ENCODE measurements at regions not wholly inside any gene's neighbourhood (a gene's known extent, or its start where the extent isn't known, plus 50 kb on each side); places are given as distances from the start of the nearest gene placed in this dataset.
"Not testable (repeated sequence)": the region's sequence is repeated elsewhere in the genome, so short reads cannot be mapped to it uniquely, and the experiment has no call there.

- Histone ChIP-seq H2AK5ac (ENCODE audit: low read depth, low read length) (no peak overlapping the region), H3K27ac (replicated peaks; ENCODE audit: low read length) (no peak overlapping the region), H3K4ac (ENCODE audit: low read length) (no peak overlapping the region), H3K4me2 (ENCODE audit: insufficient read depth, low read length, poor library complexity, severe bottlenecking) (no peak overlapping the region), H3K9me3 (replicated peaks in 1 of 2; ENCODE audit: control insufficient read depth in 2 of 2, insufficient read depth in 1 of 2, low read depth in 1 of 2, low read length in 2 of 2) (no peaks in the 10 kb centered on the region), H3K79me1 (ENCODE audit: low read depth, low read length) (no peaks in the 10 kb centered on the region), H2BK12ac (ENCODE audit: low read length) (no peak overlapping the region), H2BK120ac (ENCODE audit: low read depth, low read length) (no peak overlapping the region), H2BK5ac (ENCODE audit: low read length) (no peak overlapping the region), H2BK15ac (ENCODE audit: low read length) (no peak overlapping the region), H3K27me3 (ENCODE audit: control insufficient read depth in 3 of 3, insufficient read depth in 3 of 3, low read depth in 1 of 3, low read length in 3 of 3) (peaks cover 0 to 8% (median 0%) of the 10 kb centered on the region in 3 experiments), H3K9ac (ENCODE audit: low read depth, low read length, poor library complexity) (no peak overlapping the region), H3K18ac (ENCODE audit: low read length) (no peak overlapping the region), H4K91ac (ENCODE audit: low read depth, low read length, poor library complexity) (no peak overlapping the region), H4K8ac (ENCODE audit: low read depth, low read length) (no peak overlapping the region), H3K4me3 (ENCODE audit: low read length in 2 of 2) (no peak overlapping the region), H3K14ac (ENCODE audit: low read length) (no peak overlapping the region), H3K4me1 (ENCODE audit: control insufficient read depth in 2 of 2, insufficient read depth in 1 of 2, low read depth in 1 of 2, low read length in 2 of 2) (peaks cover 0 to 5% of the 10 kb centered on the region in 2 donors), H3K23ac (ENCODE audit: low read depth, low read length, poor library complexity) (no peak overlapping the region), H2AFZ (ENCODE audit: low read length) (no peak overlapping the region), H3K36me3 (replicated peaks in 1 of 2; ENCODE audit: control insufficient read depth in 2 of 2, insufficient read depth in 2 of 2, low read length in 2 of 2) (no peaks in the 10 kb centered on the region)
- whole genome bisulfite sequencing, 2 donors (ENCODE audit: extremely low coverage in 2 of 2, insufficient read length in 2 of 2, insufficient replicate concordance in 1 of 2): no CpG with 5 or more reads among the region's 4 CpGs
- DNase-seq (ENCODE audit: low spot score): no peak
These were observed 67.3 kb upstream of the CREB3L1 start for GRCh38 chr11:46210133-46210636.

DNA sequence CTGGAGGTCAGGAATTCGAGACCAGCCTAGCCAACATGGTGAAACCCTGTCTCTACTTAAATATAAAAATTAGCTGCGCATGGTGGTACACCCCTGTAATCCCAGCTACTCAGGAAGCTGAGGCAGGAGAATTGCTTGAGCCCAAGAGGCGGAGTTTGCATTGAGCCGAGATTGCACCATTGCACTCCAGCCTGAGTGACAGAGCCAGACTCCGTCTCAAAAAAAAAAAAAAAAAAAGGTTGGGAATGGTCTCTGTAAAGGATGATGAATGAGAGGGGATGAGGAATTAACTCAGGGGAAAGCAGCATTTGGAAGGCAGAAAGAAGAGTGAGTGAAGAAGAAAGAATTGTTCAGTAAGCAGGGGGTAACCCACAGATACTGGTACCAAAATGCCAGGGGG is 67.8 kb upstream of the CREB3L1 start:
- not testable (repeated sequence) for DNase-seq (ENCODE audit: low spot score); H3K27me3 ChIP-seq (ENCODE audit: control insufficient read depth in 3 of 3, insufficient read depth in 3 of 3, low read depth in 1 of 3, low read length in 3 of 3); H3K36me3 ChIP-seq (replicated peaks in 1 of 2; ENCODE audit: control insufficient read depth in 2 of 2, insufficient read depth in 2 of 2, low read length in 2 of 2); H2BK5ac ChIP-seq (ENCODE audit: low read length); H3K4me1 ChIP-seq (ENCODE audit: control insufficient read depth in 2 of 2, insufficient read depth in 1 of 2, low read depth in 1 of 2, low read length in 2 of 2); H3K18ac ChIP-seq (ENCODE audit: low read length); H4K8ac ChIP-seq (ENCODE audit: low read depth, low read length); H3K4me2 ChIP-seq (ENCODE audit: insufficient read depth, low read length, poor library complexity, severe bottlenecking); H2AFZ ChIP-seq (ENCODE audit: low read length); H3K4me3 ChIP-seq (ENCODE audit: low read length in 2 of 2); H3K9me3 ChIP-seq (replicated peaks in 1 of 2; ENCODE audit: control insufficient read depth in 2 of 2, insufficient read depth in 1 of 2, low read depth in 1 of 2, low read length in 2 of 2); H3K9ac ChIP-seq (ENCODE audit: low read depth, low read length, poor library complexity); H4K91ac ChIP-seq (ENCODE audit: low read depth, low read length, poor library complexity); H3K27ac ChIP-seq (replicated peaks; ENCODE audit: low read length); H3K14ac ChIP-seq (ENCODE audit: low read length); H2BK120ac ChIP-seq (ENCODE audit: low read depth, low read length); H3K4ac ChIP-seq (ENCODE audit: low read length); H2AK5ac ChIP-seq (ENCODE audit: low read depth, low read length); H2BK12ac ChIP-seq (ENCODE audit: low read length); H2BK15ac ChIP-seq (ENCODE audit: low read length); H3K79me1 ChIP-seq (ENCODE audit: low read depth, low read length); H3K23ac ChIP-seq (ENCODE audit: low read depth, low read length, poor library complexity)
- WGBS, 2 donors (ENCODE audit: extremely low coverage in 2 of 2, insufficient read length in 2 of 2, insufficient replicate concordance in 1 of 2): no CpG with 5 or more reads among the region's 5 CpGs

- no peak overlapping the region for H2BK120ac ChIP-seq (ENCODE audit: low read depth, low read length)
- no peak overlapping the region for H2AFZ ChIP-seq (ENCODE audit: low read length)
- H2BK5ac ChIP-seq (ENCODE audit: low read length): no peak overlapping the region
- H3K23ac ChIP-seq (ENCODE audit: low read depth, low read length, poor library complexity): no peak overlapping the region
- H3K9ac ChIP-seq (ENCODE audit: low read depth, low read length, poor library complexity): no peak overlapping the region
- H3K4ac ChIP-seq (ENCODE audit: low read length): no peak overlapping the region
- peaks cover 0 to 5% of the 10 kb centered on the region in 2 donors for H3K4me1 ChIP-seq (ENCODE audit: control insufficient read depth in 2 of 2, insufficient read depth in 1 of 2, low read depth in 1 of 2, low read length in 2 of 2)
- H3K79me1 ChIP-seq (ENCODE audit: low read depth, low read length): no peaks in the 10 kb centered on the region
- no CpG with 5 or more reads among the region's 4 CpGs for WGBS, 2 donors (ENCODE audit: extremely low coverage in 2 of 2, insufficient read length in 2 of 2, insufficient replicate concordance in 1 of 2)
- no peaks in the 10 kb centered on the region for H3K36me3 ChIP-seq (replicated peaks in 1 of 2; ENCODE audit: control insufficient read depth in 2 of 2, insufficient read depth in 2 of 2, low read length in 2 of 2)
- no peak overlapping the region for H2AK5ac ChIP-seq (ENCODE audit: low read depth, low read length)
- H3K4me2 ChIP-seq (ENCODE audit: insufficient read depth, low read length, poor library complexity, severe bottlenecking): no peak overlapping the region
- no peak overlapping the region for H3K4me3 ChIP-seq (ENCODE audit: low read length in 2 of 2)
- no peak overlapping the region for H2BK12ac ChIP-seq (ENCODE audit: low read length)
- no peak overlapping the region for H2BK15ac ChIP-seq (ENCODE audit: low read length)
- DNase-seq (ENCODE audit: low spot score): no peak
- H3K27ac ChIP-seq (replicated peaks; ENCODE audit: low read length): no peak overlapping the region
- no peaks in the 10 kb centered on the region for H3K9me3 ChIP-seq (replicated peaks in 1 of 2; ENCODE audit: control insufficient read depth in 2 of 2, insufficient read depth in 1 of 2, low read depth in 1 of 2, low read length in 2 of 2)
- no peak overlapping the region for H3K18ac ChIP-seq (ENCODE audit: low read length)
- H4K91ac ChIP-seq (ENCODE audit: low read depth, low read length, poor library complexity): no peak overlapping the region
- no peak overlapping the region for H3K14ac ChIP-seq (ENCODE audit: low read length)
- H3K27me3 ChIP-seq (ENCODE audit: control insufficient read depth in 3 of 3, insufficient read depth in 3 of 3, low read depth in 1 of 3, low read length in 3 of 3): peaks cover 0 to 4% (median 0%) of the 10 kb centered on the region in 3 experiments
- H4K8ac ChIP-seq (ENCODE audit: low read depth, low read length): no peak overlapping the region
These were observed 68.7 kb upstream of the CREB3L1 start for GRCh38 chr11:46208803-46209202.

GRCh38 chr11:46207270-46207669 is 70.2 kb upstream of the CREB3L1 start:
- Histone ChIP-seq H3K4ac (ENCODE audit: low read length) (no peak overlapping the region), H3K79me1 (ENCODE audit: low read depth, low read length) (no peaks in the 10 kb centered on the region), H2BK5ac (ENCODE audit: low read length) (no peak overlapping the region), H3K9ac (ENCODE audit: low read depth, low read length, poor library complexity) (peak overlapping the region; percentile 31), H2BK15ac (ENCODE audit: low read length) (no peak overlapping the region), H3K4me2 (ENCODE audit: insufficient read depth, low read length, poor library complexity, severe bottlenecking) (no peak overlapping the region), H2AK5ac (ENCODE audit: low read depth, low read length) (no peak overlapping the region), H3K4me1 (ENCODE audit: control insufficient read depth in 2 of 2, insufficient read depth in 1 of 2, low read depth in 1 of 2, low read length in 2 of 2) (peaks cover 0 to 5% of the 10 kb centered on the region in 2 donors), H4K8ac (ENCODE audit: low read depth, low read length) (no peak overlapping the region), H3K14ac (ENCODE audit: low read length) (no peak overlapping the region), H2BK120ac (ENCODE audit: low read depth, low read length) (no peak overlapping the region), H3K4me3 (ENCODE audit: low read length in 2 of 2) (no peak overlapping the region), H3K9me3 (replicated peaks in 1 of 2; ENCODE audit: control insufficient read depth in 2 of 2, insufficient read depth in 1 of 2, low read depth in 1 of 2, low read length in 2 of 2) (no peaks in the 10 kb centered on the region), H4K91ac (ENCODE audit: low read depth, low read length, poor library complexity) (no peak overlapping the region), H3K27ac (replicated peaks; ENCODE audit: low read length) (no peak overlapping the region), H2BK12ac (ENCODE audit: low read length) (no peak overlapping the region), H3K23ac (ENCODE audit: low read depth, low read length, poor library complexity) (no peak overlapping the region), H3K36me3 (replicated peaks in 1 of 2; ENCODE audit: control insufficient read depth in 2 of 2, insufficient read depth in 2 of 2, low read length in 2 of 2) (no peaks in the 10 kb centered on the region), H2AFZ (ENCODE audit: low read length) (no peak overlapping the region), H3K18ac (ENCODE audit: low read length) (no peak overlapping the region), H3K27me3 (ENCODE audit: control insufficient read depth in 3 of 3, insufficient read depth in 3 of 3, low read depth in 1 of 3, low read length in 3 of 3) (peaks cover 0 to 2% (median 0%) of the 10 kb centered on the region in 3 experiments)
- DNase-seq (ENCODE audit: low spot score): no peak
- WGBS, 2 donors (ENCODE audit: extremely low coverage in 2 of 2, insufficient read length in 2 of 2, insufficient replicate concordance in 1 of 2): no CpG with 5 or more reads among the region's 4 CpGs
